Psoas muscle (tissue), 7 donors: ENCODE measurements at regions not wholly inside any gene's neighbourhood (a gene's known extent, or its start where the extent isn't known, plus 50 kb on each side); places are given as distances from the start of the nearest gene placed in this dataset.
A peak's percentile ranks its signal among the peaks of the same experiment; 100 is the strongest.

Source experiments
- ATAC-seq, 4 donors: fragments of 200-7000 bp; cut with Tn5 transposase; one replicate each; pipeline ENCODE4 v1.9.1; 2020; ENCODE audit warnings: moderate library complexity in 3 of 4, mild to moderate bottlenecking in 2 of 4
- DNase-seq, 2 donors: peaks; one replicate each; pipeline ENCODE4 v3.0.0-alpha.2; 2020
- H3K27ac ChIP-seq: fragments of 200-600 bp; one replicate; pipeline ENCODE4 v1.8.0; 2022
- H3K27me3 ChIP-seq, 3 donors: fragments of 200-600 bp in 1 of 3; one replicate each; pipeline versions ENCODE4 v1.6.1 to v1.8.0; 2013 to 2022; ENCODE audit warnings: low read length in 2 of 3, mild to moderate bottlenecking in 2 of 3, moderate library complexity in 1 of 3; ENCODE audit not compliant: insufficient read depth in 3 of 3
- H3K36me3 ChIP-seq, 2 donors: fragments of 200-600 bp in 1 of 2; one replicate each; pipeline versions ENCODE4 v1.6.1 to v1.8.0; 2013 to 2022; ENCODE audit warnings: low read depth in 1 of 2, mild to moderate bottlenecking in 1 of 2, moderate library complexity in 1 of 2; ENCODE audit not compliant: insufficient read depth in 1 of 2
- H3K4me1 ChIP-seq: fragments of 200-600 bp; one replicate; pipeline ENCODE4 v1.8.0; 2022
- H3K4me3 ChIP-seq: fragments of 200-600 bp; one replicate; pipeline ENCODE4 v1.8.0; 2022; ENCODE audit warnings: mild to moderate bottlenecking
- H3K9me3 ChIP-seq: fragments of 200-600 bp; one replicate; pipeline ENCODE4 v1.8.0; 2022
- CTCF ChIP-seq: fragments of 200-600 bp; IDR thresholded peaks from one replicate; pipeline ENCODE4 v1.8.0; 2022; ENCODE audit warnings: antibody characterized with exemption
- WGBS, 3 donors: extraction: QIAGEN DNeasy Blood & Tissue Kit; methylation state at CpG; one replicate each; pipeline versions ENCODE4 v1.1.6 to v1.1.7; 2013; 5-methylcytosine and 5-hydroxymethylcytosine counted together
- intact Hi-C, 2 donors: fragments of 100-400 bp; cut with DNase I; formaldehyde crosslinking; loops; one replicate each; pipeline versions ENCODE4 v1.11.0 to v1.14.2; 2022
- donor health status: healthy with polysubstance abuse.
- donor health status: DM: no; HTN: no; CAD: no; lungs with moderate emphysema.
- donor health status: Bipolar disorder and iron deficiency.
- donor health status: healthy.
- donor health status: DM: yes; HTN: yes; CAD: no.
- donor health status: DM: no; HTN: no; CAD: no.
- donor health status: DM: yes; HTN: yes; CAD: no.

GRCh38 chr17:79249929-79250521 is 175.4 kb downstream of the ENGASE start:
- peaks cover 0 to 75% (median 17%) of the 10 kb centered on the region in 3 donors for H3K27me3 ChIP-seq
- intact Hi-C loops = no loop called here
- no peaks in the 10 kb centered on the region for H3K4me1 ChIP-seq
- H3K4me3 ChIP-seq = no peak overlapping the region
- no peaks in the 10 kb centered on the region for H3K9me3 ChIP-seq
- no peak for ATAC-seq
- no peak for DNase-seq
- WGBS, 3 donors = 78 to 82% (median 79%) methylated on average over 22 of the region's 22 CpGs
- H3K36me3 ChIP-seq = no peaks in the 10 kb centered on the region
- no peak overlapping the region for H3K27ac ChIP-seq
- TF ChIP-seq CTCF = no peak

GRCh38 chr17:79248843-79249493 is 174.3 kb downstream of the ENGASE start:
- peaks cover 0 to 66% (median 17%) of the 10 kb centered on the region in 3 donors for H3K27me3 ChIP-seq
- intact Hi-C loops = no loop called here
- no peak for TF ChIP-seq CTCF
- H3K27ac ChIP-seq = no peak overlapping the region
- no peaks in the 10 kb centered on the region for H3K4me1 ChIP-seq
- H3K36me3 ChIP-seq = no peaks in the 10 kb centered on the region
- ATAC-seq = no peak
- H3K4me3 ChIP-seq = no peak overlapping the region
- no peak for DNase-seq
- WGBS, 3 donors = 54 to 57% (median 56%) methylated on average over 27 of the region's 27 CpGs
- no peaks in the 10 kb centered on the region for H3K9me3 ChIP-seq

DNA sequence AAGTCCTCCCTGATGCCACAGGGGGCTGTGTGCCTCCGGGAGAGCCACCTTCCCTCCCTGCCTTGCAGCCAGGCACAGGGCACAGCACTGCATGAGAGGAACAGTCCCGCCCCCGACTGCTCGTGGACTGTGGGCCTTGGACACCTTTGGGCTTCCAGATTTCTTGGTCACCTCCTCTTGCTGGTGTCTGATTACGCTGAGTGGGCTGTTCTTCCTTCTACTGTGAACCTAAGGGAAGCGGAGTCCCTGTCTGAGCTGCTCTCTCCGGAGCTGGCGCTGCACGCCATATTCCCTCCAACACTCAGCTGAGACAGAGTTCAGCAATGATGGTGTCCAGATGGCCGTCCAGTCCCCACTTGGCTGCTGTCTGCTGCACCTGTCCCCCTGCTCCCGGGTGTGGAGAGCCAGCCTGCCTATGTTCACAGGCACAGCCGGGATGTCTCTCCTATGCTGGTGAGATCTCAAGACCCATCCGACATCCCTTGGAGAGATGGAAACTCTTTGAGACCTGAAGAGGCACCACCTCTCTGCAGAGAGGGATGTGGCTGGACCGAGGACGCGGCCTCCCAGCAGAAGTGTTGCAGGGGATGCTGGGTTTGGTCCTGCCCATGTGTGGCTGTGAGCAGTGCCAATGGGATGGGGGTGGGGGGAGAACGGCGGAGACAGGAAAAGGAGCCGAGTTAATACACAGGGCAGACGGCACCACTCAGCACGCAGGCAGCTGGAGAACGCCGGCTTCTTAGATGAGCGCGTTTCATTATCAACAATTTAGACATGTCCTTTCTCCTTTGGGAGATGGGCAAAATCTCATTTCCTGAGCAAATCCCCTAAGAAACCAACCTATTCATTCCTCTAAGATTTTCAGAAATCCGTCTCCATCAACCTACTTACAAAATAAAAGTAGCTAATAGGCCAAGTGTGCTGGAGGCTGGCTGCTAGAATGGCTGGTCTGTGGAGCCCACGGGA is 171.9 kb downstream of the ENGASE start:
- DNase-seq (peak in 1 of 2 donors; percentile 26), ATAC-seq (no peak)
- H3K4me3 ChIP-seq = no peak overlapping the region
- no peaks in the 10 kb centered on the region for H3K4me1 ChIP-seq
- intact Hi-C loops = no loop called here
- peaks cover 0 to 54% (median 17%) of the 10 kb centered on the region in 3 donors for H3K27me3 ChIP-seq
- no peaks in the 10 kb centered on the region for H3K9me3 ChIP-seq
- 36 to 53% (median 52%) methylated on average over 27 of the region's 27 CpGs for WGBS, 3 donors
- no peak for TF ChIP-seq CTCF
- H3K36me3 ChIP-seq = no peaks in the 10 kb centered on the region
- no peak overlapping the region for H3K27ac ChIP-seq

DNA sequence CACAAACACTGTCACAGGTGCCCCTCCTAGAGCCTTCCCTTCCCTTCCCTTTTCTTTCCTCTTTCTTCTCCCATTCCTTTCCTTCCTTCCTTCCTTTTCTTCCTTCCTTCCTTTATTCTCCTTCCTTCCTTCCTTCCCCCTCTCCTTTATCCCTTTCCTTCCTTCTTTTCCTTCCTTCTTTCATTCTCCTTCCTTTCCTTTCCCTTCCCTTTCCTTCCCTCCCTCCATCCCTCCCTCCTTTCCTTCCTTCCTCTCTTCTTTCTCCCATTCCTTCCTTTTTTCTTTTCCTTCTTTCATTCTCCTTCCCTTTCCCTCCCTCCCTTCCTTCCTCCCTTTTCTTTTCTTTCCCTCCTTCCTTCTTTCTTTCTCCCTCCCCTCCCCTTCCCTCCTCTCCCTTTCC is 170.0 kb downstream of the ENGASE start:
- DNase-seq (no peak), ATAC-seq (no peak)
- Histone ChIP-seq H3K9me3 (no peaks in the 10 kb centered on the region), H3K4me3 (no peak overlapping the region), H3K27me3 (peaks cover 0 to 45% (median 16%) of the 10 kb centered on the region in 3 donors), H3K27ac (no peak overlapping the region), H3K4me1 (no peaks in the 10 kb centered on the region), H3K36me3 (no peaks in the 10 kb centered on the region)
- TF ChIP-seq CTCF = no peak
- intact Hi-C loops = no loop called here
